ENCODE measurements at regions not wholly inside any gene's neighbourhood (a gene's known extent, or its start where the extent isn't known, plus 50 kb on each side); places are given as distances from the start of the nearest gene placed in this dataset.

- no peak for TF ChIP-seq EZH2 (IDR thresholded peaks at IDR 0.05; ENCODE audit: borderline replicate concordance)
- TF ChIP-seq, protein P1, sequence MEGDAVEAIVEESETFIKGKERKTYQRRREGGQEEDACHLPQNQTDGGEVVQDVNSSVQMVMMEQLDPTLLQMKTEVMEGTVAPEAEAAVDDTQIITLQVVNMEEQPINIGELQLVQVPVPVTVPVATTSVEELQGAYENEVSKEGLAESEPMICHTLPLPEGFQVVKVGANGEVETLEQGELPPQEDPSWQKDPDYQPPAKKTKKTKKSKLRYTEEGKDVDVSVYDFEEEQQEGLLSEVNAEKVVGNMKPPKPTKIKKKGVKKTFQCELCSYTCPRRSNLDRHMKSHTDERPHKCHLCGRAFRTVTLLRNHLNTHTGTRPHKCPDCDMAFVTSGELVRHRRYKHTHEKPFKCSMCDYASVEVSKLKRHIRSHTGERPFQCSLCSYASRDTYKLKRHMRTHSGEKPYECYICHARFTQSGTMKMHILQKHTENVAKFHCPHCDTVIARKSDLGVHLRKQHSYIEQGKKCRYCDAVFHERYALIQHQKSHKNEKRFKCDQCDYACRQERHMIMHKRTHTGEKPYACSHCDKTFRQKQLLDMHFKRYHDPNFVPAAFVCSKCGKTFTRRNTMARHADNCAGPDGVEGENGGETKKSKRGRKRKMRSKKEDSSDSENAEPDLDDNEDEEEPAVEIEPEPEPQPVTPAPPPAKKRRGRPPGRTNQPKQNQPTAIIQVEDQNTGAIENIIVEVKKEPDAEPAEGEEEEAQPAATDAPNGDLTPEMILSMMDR (IDR thresholded peaks at IDR 0.05; ENCODE audit: poor library complexity) = no peak
- no peak for TF ChIP-seq EZH2phosphoT487 (IDR thresholded peaks at IDR 0.05; ENCODE audit: low read depth, severe bottlenecking, unreplicated experiment)
These were observed 435.5 kb downstream of the DHX35 start for GRCh38 chr20:39397646-39398045.
